ENCODE measurements at regions not wholly inside any gene's neighbourhood (a gene's known extent, or its start where the extent isn't known, plus 50 kb on each side); places are given as distances from the start of the nearest gene placed in this dataset.

GRCh38 chr2:142673836-142674235 is 203.6 kb upstream of the KYNU start:
- ATAC-seq, result no peak
- intact Hi-C loops (cut with DNase I), result no loop called here
- DNase-seq, result no peak
- no peak for TF ChIP-seq CTCF (IDR thresholded peaks at IDR 0.05)
- no peak for TF ChIP-seq POLR2A (IDR thresholded peaks at IDR 0.05)
- no peaks in the 10 kb centered on the region for H3K4me1 ChIP-seq
- H3K27me3 ChIP-seq, result no peaks in the 10 kb centered on the region
- H3K4me3 ChIP-seq, result no peak overlapping the region
- no peak overlapping the region for H3K27ac ChIP-seq
- no peaks in the 10 kb centered on the region for H3K36me3 ChIP-seq
- 63 to 81% (median 76%) methylated on average over 4 of the region's 4 CpGs for whole genome bisulfite sequencing, 4 donors
- no peaks in the 10 kb centered on the region for H3K9me3 ChIP-seq

- no peak overlapping the region for H3K4me3 ChIP-seq
- TF ChIP-seq CTCF (IDR thresholded peaks at IDR 0.05) (no peak), POLR2A (IDR thresholded peaks at IDR 0.05) (no peak)
- H3K27me3 ChIP-seq, result no peaks in the 10 kb centered on the region
- intact Hi-C loops (cut with DNase I), result no loop called here
- H3K4me1 ChIP-seq, result no peaks in the 10 kb centered on the region
- H3K36me3 ChIP-seq, result no peaks in the 10 kb centered on the region
- ATAC-seq, result no peak
- no peaks in the 10 kb centered on the region for H3K9me3 ChIP-seq
- no peak overlapping the region for H3K27ac ChIP-seq
- WGBS, 4 donors, result 74 to 82% (median 80%) methylated on average over 6 of the region's 6 CpGs
- DNase-seq, result no peak
Observed at GRCh38 chr2:142672698-142673097, 204.8 kb upstream of the KYNU start.

GRCh38 chr2:142670362-142670761 is 207.1 kb upstream of the KYNU start:
- TF ChIP-seq POLR2A (IDR thresholded peaks at IDR 0.05), result no peak
- no peak for TF ChIP-seq CTCF (IDR thresholded peaks at IDR 0.05)
- DNase-seq, result no peak
- H3K27ac ChIP-seq, result no peak overlapping the region
- H3K4me3 ChIP-seq, result no peak overlapping the region
- no peaks in the 10 kb centered on the region for H3K27me3 ChIP-seq
- no peaks in the 10 kb centered on the region for H3K36me3 ChIP-seq
- no peaks in the 10 kb centered on the region for H3K4me1 ChIP-seq
- no peak for ATAC-seq
- intact Hi-C loops (cut with DNase I), result no loop called here
- no peaks in the 10 kb centered on the region for H3K9me3 ChIP-seq
- WGBS, 4 donors, result 63 to 72% (median 69%) methylated on average over 1 of the region's 1 CpG

DNA sequence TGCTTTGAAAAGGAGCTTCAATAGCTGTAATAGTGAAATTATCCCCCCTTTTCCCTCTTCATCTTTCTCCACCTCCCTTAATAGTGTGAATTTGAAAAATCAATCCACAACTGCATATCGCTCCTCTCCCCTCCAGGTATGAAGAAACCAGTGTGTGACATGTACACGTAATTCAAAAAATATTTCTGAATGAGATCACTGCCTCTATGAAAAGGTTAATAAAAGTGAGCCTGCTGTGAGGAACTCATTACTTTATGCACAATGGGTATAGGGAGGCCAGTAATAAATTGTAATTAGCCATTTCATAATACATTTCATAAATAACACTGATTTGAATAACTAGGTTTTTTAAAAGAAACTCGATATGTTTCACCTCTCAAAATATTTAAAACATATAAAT is 209.0 kb upstream of the KYNU start:
- H3K27me3 ChIP-seq, result no peaks in the 10 kb centered on the region
- no peak overlapping the region for H3K4me3 ChIP-seq
- H3K27ac ChIP-seq, result no peak overlapping the region
- DNase-seq (no peak), ATAC-seq (no peak)
- no peak for TF ChIP-seq POLR2A (IDR thresholded peaks at IDR 0.05)
- no peak for TF ChIP-seq CTCF (IDR thresholded peaks at IDR 0.05)
- no peaks in the 10 kb centered on the region for H3K36me3 ChIP-seq
- no peaks in the 10 kb centered on the region for H3K4me1 ChIP-seq
- WGBS, 4 donors, result 77 to 85% (median 82%) methylated on average over 3 of the region's 3 CpGs
- H3K9me3 ChIP-seq, result no peaks in the 10 kb centered on the region
- intact Hi-C loops (cut with DNase I), result no loop called here
